ENCODE measurements at regions not wholly inside any gene's neighbourhood (a gene's known extent, or its start where the extent isn't known, plus 50 kb on each side); places are given as distances from the start of the nearest gene placed in this dataset.

- H3K27me3 ChIP-seq (ENCODE audit: insufficient read depth, low read length, poor library complexity, severe bottlenecking): no peaks in the 10 kb centered on the region
- H3K79me2 ChIP-seq (ENCODE audit: insufficient read depth, low read length): no peaks in the 10 kb centered on the region
- no peak overlapping the region for H3K9ac ChIP-seq (ENCODE audit: low read depth, low read length, poor library complexity, severe bottlenecking)
- H3K4me2 ChIP-seq (ENCODE audit: low read depth, low read length, poor library complexity, severe bottlenecking): no peak overlapping the region
- TF ChIP-seq, protein P1, sequence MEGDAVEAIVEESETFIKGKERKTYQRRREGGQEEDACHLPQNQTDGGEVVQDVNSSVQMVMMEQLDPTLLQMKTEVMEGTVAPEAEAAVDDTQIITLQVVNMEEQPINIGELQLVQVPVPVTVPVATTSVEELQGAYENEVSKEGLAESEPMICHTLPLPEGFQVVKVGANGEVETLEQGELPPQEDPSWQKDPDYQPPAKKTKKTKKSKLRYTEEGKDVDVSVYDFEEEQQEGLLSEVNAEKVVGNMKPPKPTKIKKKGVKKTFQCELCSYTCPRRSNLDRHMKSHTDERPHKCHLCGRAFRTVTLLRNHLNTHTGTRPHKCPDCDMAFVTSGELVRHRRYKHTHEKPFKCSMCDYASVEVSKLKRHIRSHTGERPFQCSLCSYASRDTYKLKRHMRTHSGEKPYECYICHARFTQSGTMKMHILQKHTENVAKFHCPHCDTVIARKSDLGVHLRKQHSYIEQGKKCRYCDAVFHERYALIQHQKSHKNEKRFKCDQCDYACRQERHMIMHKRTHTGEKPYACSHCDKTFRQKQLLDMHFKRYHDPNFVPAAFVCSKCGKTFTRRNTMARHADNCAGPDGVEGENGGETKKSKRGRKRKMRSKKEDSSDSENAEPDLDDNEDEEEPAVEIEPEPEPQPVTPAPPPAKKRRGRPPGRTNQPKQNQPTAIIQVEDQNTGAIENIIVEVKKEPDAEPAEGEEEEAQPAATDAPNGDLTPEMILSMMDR (conservative IDR thresholded peaks at IDR 0.05; ENCODE audit: low read length): no peak
- TF ChIP-seq EZH2phosphoT487 (IDR thresholded peaks at IDR 0.05; ENCODE audit: borderline replicate concordance): no peak
- H3K4me1 ChIP-seq (ENCODE audit: insufficient read depth, low read length, poor library complexity, severe bottlenecking): peaks cover 15% of the 10 kb centered on the region
- no peak overlapping the region for H3K4me3 ChIP-seq (ENCODE audit: low read length, poor library complexity, severe bottlenecking)
- no peak overlapping the region for H2AFZ ChIP-seq (ENCODE audit: low read length)
- H3F3A ChIP-seq (ENCODE audit: low read depth): no peaks in the 10 kb centered on the region
- no peaks in the 10 kb centered on the region for H4K20me1 ChIP-seq (ENCODE audit: insufficient read depth, low read length, poor library complexity, severe bottlenecking)
- no peaks in the 10 kb centered on the region for H3K9me2 ChIP-seq (replicated peaks; ENCODE audit: low read depth, low read length)
- H3K9me3 ChIP-seq (ENCODE audit: insufficient read depth, low read depth, low read length): no peaks in the 10 kb centered on the region
- H3K36me3 ChIP-seq (ENCODE audit: insufficient read depth, low read length): no peaks in the 10 kb centered on the region
Measured at GRCh38 chr1:157388057-157388456, 164.3 kb downstream of the FCRL5 start.

- H3K4me2 ChIP-seq (ENCODE audit: low read depth, low read length, poor library complexity, severe bottlenecking): no peak overlapping the region
- H3K4me1 ChIP-seq (ENCODE audit: insufficient read depth, low read length, poor library complexity, severe bottlenecking): peaks cover 23% of the 10 kb centered on the region
- no peak overlapping the region for H2AFZ ChIP-seq (ENCODE audit: low read length)
- no peaks in the 10 kb centered on the region for H3K27me3 ChIP-seq (ENCODE audit: insufficient read depth, low read length, poor library complexity, severe bottlenecking)
- TF ChIP-seq EZH2phosphoT487 (IDR thresholded peaks at IDR 0.05; ENCODE audit: borderline replicate concordance): no peak
- TF ChIP-seq, protein P1 (conservative IDR thresholded peaks at IDR 0.05; ENCODE audit: low read length): no peak
- no peaks in the 10 kb centered on the region for H3K9me3 ChIP-seq (ENCODE audit: insufficient read depth, low read depth, low read length)
- no peak overlapping the region for H3K4me3 ChIP-seq (ENCODE audit: low read length, poor library complexity, severe bottlenecking)
- H3K9ac ChIP-seq (ENCODE audit: low read depth, low read length, poor library complexity, severe bottlenecking): no peak overlapping the region
- no peaks in the 10 kb centered on the region for H3K79me2 ChIP-seq (ENCODE audit: insufficient read depth, low read length)
- no peaks in the 10 kb centered on the region for H3K9me2 ChIP-seq (replicated peaks; ENCODE audit: low read depth, low read length)
- no peaks in the 10 kb centered on the region for H4K20me1 ChIP-seq (ENCODE audit: insufficient read depth, low read length, poor library complexity, severe bottlenecking)
- H3K36me3 ChIP-seq (ENCODE audit: insufficient read depth, low read length): no peaks in the 10 kb centered on the region
- H3F3A ChIP-seq (ENCODE audit: low read depth): no peaks in the 10 kb centered on the region
Measured at GRCh38 chr1:157384258-157384657, 168.1 kb downstream of the FCRL5 start.

DNA sequence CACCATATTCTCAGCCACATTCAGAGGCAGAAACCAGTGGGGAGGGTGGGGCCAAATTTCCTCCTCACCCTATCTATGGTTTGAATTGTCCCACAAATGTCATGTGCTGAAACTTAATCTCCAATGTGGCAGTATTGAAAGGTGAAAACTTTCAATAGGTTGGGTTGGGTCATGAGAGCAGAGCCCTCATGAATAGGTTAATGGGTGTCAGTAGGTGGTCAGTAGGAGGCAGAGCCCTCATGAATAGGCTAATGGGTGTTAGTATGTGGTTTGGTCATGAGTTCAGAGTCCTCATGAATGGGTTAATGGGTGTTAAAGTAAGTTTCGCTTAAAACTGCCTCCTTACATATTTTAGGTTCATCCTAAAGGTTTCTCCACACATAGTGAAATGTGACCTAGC, 170.0 kb downstream of the FCRL5 start:
- H2AFZ ChIP-seq (ENCODE audit: low read length): no peak overlapping the region
- TF ChIP-seq, protein P1 (conservative IDR thresholded peaks at IDR 0.05; ENCODE audit: low read length): no peak
- no peak for TF ChIP-seq EZH2phosphoT487 (IDR thresholded peaks at IDR 0.05; ENCODE audit: borderline replicate concordance)
- no peaks in the 10 kb centered on the region for H4K20me1 ChIP-seq (ENCODE audit: insufficient read depth, low read length, poor library complexity, severe bottlenecking)

More for the DNA sequence above, 170.0 kb downstream of the FCRL5 start:
- Histone ChIP-seq H3K9me3 (ENCODE audit: insufficient read depth, low read depth, low read length) (no peaks in the 10 kb centered on the region), H3F3A (ENCODE audit: low read depth) (no peaks in the 10 kb centered on the region), H3K9ac (ENCODE audit: low read depth, low read length, poor library complexity, severe bottlenecking) (no peak overlapping the region), H3K9me2 (replicated peaks; ENCODE audit: low read depth, low read length) (no peaks in the 10 kb centered on the region), H3K4me3 (ENCODE audit: low read length, poor library complexity, severe bottlenecking) (no peak overlapping the region), H3K27me3 (ENCODE audit: insufficient read depth, low read length, poor library complexity, severe bottlenecking) (no peaks in the 10 kb centered on the region), H3K4me2 (ENCODE audit: low read depth, low read length, poor library complexity, severe bottlenecking) (no peak overlapping the region), H3K36me3 (ENCODE audit: insufficient read depth, low read length) (no peaks in the 10 kb centered on the region), H3K4me1 (ENCODE audit: insufficient read depth, low read length, poor library complexity, severe bottlenecking) (peaks cover 26% of the 10 kb centered on the region), H3K79me2 (ENCODE audit: insufficient read depth, low read length) (no peaks in the 10 kb centered on the region)

Data from Loucy (cell line).